A204.1 (cell line): ENCODE measurements at regions not wholly inside any gene's neighbourhood (a gene's known extent, or its start where the extent isn't known, plus 50 kb on each side); places are given as distances from the start of the nearest gene placed in this dataset.
"Not testable (repeated sequence)": the region's sequence is repeated elsewhere in the genome, so short reads cannot be mapped to it uniquely, and the experiment has no call there.

Experiments used
- FAIRE-seq: peaks from 2 replicates; lab custom pipeline; 2012; peaks lifted over from hg19 to GRCh38; lab: Jason Lieb, UNC

DNA sequence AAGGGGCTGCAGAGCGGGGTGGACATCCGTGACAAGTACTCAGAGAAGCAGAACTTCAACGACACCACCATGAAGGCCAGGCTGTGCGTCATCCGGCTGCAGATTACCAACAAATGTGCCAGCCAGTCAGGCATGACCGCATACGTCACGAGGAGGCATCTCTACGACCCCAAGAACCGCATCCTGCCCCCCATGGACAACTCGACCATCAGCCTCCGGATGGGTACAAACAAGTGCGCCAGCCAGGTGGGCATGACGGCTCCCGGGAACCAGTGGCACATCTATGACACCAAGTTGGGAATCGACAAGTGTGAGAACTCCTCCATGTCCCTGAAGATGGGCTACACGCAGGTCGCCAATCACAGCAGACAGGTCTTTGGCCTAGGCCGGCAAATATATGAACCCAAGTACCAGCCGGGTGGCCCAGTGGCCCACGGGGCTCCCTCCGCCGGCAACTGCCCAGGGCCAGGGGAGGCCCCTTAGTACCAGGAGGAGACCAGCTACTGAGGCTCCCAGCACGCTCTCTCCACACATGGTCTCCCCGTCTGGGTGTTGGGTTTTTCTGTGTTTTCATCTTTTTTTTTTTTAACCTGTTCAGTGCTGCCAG is 133.4 kb upstream of the TEKT4 start:
- not testable (repeated sequence) for FAIRE-seq

DNA sequence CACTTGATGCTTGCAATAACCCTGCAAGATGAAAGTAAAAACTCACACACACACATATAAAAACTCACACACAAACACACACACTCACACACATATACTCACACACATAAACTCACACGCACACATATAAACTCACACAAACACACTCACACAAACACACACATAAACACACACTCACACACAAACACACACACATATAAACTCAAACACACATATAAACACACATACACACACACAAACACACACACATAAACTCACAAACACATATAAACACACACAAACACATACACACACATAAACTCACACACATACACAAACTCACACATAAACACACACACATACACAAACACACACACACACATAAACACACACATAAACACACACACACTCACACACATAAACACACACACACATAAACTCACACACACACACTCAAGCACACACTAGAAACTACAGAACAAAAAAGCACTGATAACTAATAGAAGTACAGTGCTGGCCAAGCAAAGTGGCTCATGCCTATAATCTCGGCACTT is 117.7 kb upstream of the TEKT4 start:
- no peak for FAIRE-seq

DNA sequence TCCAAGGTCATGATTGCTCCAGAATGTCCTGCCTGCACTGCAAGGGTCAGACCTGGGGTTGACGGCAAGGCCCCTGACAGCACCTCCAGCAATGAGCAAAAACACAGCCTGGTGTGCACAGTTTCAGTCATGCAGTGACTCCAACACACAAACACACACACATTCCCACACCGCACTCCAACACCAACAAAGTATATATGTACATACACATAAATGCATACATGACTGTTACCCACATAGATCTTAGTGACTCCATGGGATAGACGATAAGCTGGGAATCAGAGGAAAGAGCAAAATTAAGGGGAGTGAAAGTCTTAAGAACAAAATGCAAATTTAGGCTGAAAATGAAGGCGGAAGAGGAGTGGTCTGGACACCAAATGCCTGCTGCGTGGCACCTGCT is 112.7 kb upstream of the TEKT4 start:
- FAIRE-seq = no peak

DNA sequence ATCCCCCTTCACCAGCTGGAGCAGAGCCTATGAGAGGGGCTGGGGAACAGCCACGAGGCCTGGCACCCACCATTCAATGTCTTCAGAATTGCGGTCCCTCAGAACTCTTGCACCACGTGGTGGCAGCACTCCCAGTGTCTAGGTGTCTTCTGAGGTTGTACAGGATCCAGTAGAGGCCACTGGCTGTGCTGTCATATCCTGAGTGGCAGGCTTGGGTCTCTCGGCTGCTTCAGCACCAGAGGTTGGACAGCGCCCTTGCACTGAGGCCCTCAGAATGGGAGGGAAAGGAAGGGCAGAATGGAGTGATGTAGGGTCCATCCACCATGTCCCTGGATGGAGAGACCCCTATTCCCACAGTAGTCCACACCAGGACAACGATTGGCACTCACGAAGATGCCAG is 112.0 kb upstream of the TEKT4 start:
- FAIRE-seq = no peak

DNA sequence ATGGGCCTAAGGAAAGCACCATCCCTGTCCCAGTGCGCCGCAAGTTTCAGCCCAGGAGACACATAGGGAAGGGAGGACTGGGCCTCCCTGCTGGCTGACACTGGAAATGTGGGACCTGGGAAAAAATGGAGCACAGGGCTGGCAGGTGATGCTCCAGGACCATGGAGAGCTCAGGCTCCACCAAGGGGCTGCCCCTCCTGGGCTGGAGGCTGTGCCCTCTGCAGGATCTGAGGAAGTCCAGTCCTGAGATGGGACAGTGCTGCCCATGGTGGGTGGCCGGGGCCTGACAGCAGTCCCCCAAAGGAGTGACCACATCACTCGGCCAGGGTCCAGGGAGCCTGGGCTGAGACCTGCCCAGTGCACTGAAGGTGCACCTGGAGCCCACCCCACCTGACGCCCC is 108.6 kb upstream of the TEKT4 start:
- FAIRE-seq = no peak

DNA sequence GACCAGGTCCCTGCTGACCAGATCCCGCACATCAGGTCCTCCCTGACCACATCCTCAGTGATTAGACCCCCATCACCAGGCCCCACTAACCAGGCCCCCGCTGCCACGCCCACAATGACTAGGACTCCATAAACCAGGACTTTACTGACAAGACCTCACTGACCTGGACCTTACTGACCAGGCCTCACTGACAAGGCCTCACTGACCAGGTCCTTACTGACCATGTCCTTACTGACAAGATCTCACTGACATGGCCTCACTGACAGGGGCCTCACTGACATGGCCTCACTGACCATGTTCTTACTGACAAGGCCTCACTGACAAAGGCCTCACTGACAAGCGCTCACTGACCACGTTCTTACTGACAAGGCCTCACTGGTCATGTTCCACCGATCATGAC is 107.9 kb upstream of the TEKT4 start:
- no peak for FAIRE-seq

DNA sequence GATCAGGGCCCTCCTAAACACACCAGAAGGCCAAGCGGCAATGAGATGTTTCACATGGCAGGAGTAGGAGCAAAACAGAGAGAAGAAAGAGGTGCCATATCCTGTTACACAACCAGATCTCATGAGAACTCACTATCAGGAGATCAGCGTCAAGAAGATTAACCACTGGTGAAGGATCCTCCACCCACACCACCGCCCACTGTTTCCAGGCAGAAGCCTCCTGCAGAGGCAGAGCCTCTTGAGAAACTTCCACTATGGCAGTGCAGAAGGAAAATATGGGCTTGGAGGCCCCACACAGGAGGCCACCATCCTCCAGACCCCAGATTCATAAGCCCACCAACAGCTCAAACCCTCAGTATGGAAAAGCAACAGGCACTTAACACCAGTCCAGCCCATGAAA is 106.9 kb upstream of the TEKT4 start:
- not testable (repeated sequence) for FAIRE-seq

DNA sequence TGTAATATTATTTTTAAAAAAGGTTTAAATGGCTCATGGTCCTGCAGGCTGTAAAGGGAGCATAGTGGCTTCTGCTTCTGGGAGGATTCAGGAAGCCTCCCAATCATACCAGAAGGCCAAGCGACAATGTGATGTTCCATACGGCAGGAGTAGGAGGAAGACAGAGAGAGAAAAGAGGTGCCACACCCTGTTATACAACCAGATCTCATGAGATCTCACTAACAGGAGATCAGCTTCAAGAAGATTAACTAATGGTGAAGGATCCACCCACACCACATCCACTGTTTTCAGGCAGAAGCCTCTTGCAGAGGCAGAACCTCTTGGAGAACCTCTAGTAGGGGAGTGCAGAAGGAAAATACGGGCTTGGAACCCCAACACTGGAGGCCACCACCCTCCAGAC is 103.9 kb upstream of the TEKT4 start:
- no peak for FAIRE-seq

DNA sequence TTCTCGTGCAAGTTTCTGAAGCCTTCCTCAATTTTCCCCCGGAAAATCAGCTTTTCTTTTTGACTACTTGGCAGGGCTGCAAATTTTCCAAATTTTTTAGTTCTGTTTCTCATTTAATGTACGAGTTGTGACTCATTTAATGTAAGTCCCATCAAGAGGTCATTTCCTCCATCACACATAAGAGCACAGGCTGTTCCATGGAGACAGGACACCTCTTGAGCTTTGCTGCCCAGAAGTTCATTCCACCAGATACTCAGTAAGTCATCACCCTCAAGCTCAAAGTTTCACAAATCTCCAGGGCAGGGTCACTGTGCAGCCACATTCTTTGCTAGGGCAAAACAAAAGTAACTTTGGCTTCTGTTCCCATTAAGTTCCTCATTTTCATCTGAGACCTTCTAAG is 101.5 kb upstream of the TEKT4 start:
- no peak for FAIRE-seq

DNA sequence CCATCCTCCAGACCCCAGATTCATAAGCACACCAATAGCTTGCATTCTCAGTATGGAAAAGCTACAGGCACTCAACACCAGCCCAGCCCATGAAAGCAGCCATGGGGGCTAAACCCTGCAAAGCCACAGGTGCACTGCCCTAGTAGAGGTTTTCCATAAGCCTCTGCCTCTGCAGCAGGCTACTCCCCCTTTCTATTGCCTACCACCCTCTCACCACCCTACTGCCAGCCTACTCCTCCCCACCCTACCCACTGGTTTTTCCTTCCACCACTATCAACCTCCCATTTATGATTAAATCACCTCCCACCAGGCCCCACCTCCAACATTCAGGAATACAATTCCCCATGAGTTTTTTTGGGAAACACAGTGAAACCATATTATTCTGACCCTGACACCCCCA is 96.4 kb upstream of the TEKT4 start:
- FAIRE-seq = no peak

DNA sequence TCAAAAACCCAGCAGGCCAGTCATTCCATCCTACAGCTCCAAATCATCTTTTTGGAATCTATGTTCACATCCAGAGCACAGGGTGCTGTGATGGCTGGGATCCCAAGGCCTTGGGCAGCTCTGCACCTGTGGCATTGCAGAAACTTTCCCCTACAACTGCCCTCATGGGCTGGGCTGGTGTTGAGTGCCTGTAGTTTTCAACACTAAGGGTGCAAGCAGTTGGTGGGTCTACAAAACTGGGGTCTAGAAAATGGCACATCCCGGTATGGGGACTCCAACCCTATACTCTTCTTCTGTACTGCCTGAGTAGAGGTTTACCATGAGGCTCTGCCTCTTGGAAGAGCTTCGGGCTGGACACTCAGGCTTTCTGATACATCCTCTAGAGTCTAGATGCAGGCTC is 95.2 kb upstream of the TEKT4 start:
- no peak for FAIRE-seq

DNA sequence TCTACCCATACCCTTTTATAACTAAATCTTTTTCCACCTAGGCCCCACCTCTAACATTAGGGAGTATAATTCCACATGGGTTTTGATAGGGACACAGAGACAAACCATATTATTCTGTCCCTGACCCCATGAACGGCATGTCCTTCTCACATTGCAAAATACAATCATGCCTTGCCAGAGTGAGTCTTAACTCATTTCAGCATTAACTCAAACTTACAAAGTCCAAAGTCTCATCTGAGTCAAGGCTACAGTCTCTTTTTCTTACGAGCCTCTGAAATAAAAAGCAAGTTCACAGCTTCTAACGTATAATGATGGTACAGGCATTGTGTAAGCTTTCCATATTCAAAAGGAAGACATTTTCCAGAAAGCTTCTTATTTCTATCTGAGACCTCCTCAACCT is 86.1 kb upstream of the TEKT4 start:
- not testable (repeated sequence) for FAIRE-seq

DNA sequence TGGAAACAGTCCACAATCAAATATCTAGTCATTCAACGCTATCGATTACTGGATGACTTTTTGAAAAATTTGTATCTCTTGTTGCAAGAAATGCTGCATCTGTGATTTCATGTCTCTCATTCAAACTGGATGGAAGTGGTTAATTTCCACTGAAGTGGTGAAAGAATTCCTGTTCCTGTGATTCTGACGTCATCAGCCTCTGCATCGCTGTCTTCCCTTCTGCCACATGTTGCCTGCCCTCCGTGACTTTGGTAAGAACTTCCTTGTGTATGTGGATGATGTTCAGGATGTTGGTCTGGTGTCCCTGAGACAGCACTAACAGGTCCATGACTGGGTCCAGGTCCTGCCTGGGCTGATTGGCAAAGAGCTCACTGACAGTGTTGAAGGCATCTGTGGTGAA is 84.8 kb upstream of the TEKT4 start:
- FAIRE-seq = not testable (repeated sequence)

DNA sequence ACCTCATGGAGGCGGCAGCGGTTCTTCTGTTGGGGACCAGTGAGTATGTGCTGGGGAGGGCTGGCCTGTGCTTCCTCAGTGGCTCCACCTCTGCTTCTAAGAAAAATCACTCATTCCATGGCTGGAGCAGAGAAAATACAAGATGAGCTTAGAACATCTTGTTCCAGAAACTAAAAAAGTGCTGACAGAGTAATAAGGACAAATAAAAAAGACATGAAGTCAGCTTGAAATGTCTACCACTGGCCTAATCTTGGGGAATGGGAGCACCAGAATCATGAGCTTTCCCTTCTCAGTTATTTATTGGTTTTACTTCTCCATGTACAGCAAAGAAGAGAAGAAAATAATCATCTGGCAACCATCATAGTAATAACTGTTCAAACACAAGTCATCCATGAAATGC is 81.1 kb upstream of the TEKT4 start:
- FAIRE-seq = not testable (repeated sequence)

DNA sequence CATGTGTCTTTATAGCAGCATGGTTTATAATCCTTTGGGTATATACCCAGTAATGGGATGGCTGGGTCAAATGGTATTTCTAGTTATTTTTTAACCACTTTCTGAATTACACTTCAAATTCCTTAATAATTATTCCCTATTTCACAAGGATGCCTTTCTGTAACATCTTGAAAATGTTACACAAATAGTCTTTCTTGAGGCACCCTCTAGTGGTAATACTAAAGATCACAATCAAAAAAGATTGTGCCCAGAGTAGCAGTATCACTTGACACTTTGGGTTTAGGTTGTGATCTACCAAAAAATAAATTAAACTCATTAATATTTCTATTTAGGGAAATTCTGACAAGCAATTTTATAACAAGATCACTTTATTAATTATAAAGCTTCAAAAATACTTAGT is 74.0 kb upstream of the TEKT4 start:
- FAIRE-seq = peak; percentile 60
